GM21526 (cell line): ENCODE measurements at regions not wholly inside any gene's neighbourhood (a gene's known extent, or its start where the extent isn't known, plus 50 kb on each side); places are given as distances from the start of the nearest gene placed in this dataset.
"Not testable (repeated sequence)": the region's sequence is repeated elsewhere in the genome, so short reads cannot be mapped to it uniquely, and the experiment has no call there.

Source experiments
- ATAC-seq: cut with Tn5 transposase; IDR thresholded peaks from one replicate; pipeline ENCODE4 v1.9.1; 2021; ENCODE audit warnings: moderate library complexity; ENCODE audit not compliant: unreplicated experiment, low FRiP score

- ATAC-seq, result not testable (repeated sequence)
Measured at GRCh38 chr14:106301609-106302008, 775.2 kb downstream of the TMEM121 start.

- ATAC-seq, result no peak
Measured at GRCh38 chr14:106302661-106303060, 776.3 kb downstream of the TMEM121 start.

- ATAC-seq, result no peak
Measured at GRCh38 chr14:106304271-106304670, 777.9 kb downstream of the TMEM121 start.

- ATAC-seq, result peak; percentile 90
Measured at GRCh38 chr14:106308839-106309389, 782.5 kb downstream of the TMEM121 start.

- no peak for ATAC-seq
Measured at GRCh38 chr14:106309423-106309822, 783.0 kb downstream of the TMEM121 start.

GRCh38 chr14:106315436-106315835 lies 789.1 kb downstream of the TMEM121 start:
- ATAC-seq, result no peak

- ATAC-seq, result no peak
Measured at GRCh38 chr14:106317593-106317992, 791.2 kb downstream of the TMEM121 start.

GRCh38 chr14:106318700-106319099 lies 792.3 kb downstream of the TMEM121 start:
- ATAC-seq, result no peak

GRCh38 chr14:106323970-106324369 lies 797.6 kb downstream of the TMEM121 start:
- not testable (repeated sequence) for ATAC-seq

- no peak for ATAC-seq
Measured at GRCh38 chr14:106327234-106327633, 800.9 kb downstream of the TMEM121 start.

- not testable (repeated sequence) for ATAC-seq
Measured at GRCh38 chr14:106327702-106328353, 801.4 kb downstream of the TMEM121 start.

- not testable (repeated sequence) for ATAC-seq
Measured at GRCh38 chr14:106329243-106329642, 802.9 kb downstream of the TMEM121 start.

GRCh38 chr14:106329987-106330774 lies 803.8 kb downstream of the TMEM121 start:
- ATAC-seq, result not testable (repeated sequence)

GRCh38 chr14:106334428-106335109 lies 808.2 kb downstream of the TMEM121 start:
- ATAC-seq, result not testable (repeated sequence)

- ATAC-seq, result not testable (repeated sequence)
Measured at GRCh38 chr14:106335110-106335429, 808.7 kb downstream of the TMEM121 start.

- not testable (repeated sequence) for ATAC-seq
Measured at GRCh38 chr14:106338775-106339174, 812.4 kb downstream of the TMEM121 start.

- ATAC-seq, result not testable (repeated sequence)
Measured at GRCh38 chr14:106340658-106341057, 814.3 kb downstream of the TMEM121 start.

- not testable (repeated sequence) for ATAC-seq
Measured at GRCh38 chr14:106341161-106341560, 814.8 kb downstream of the TMEM121 start.

- ATAC-seq, result no peak
Measured at GRCh38 chr14:106343626-106344025, 817.2 kb downstream of the TMEM121 start.

- not testable (repeated sequence) for ATAC-seq
Measured at GRCh38 chr14:106344065-106344614, 817.8 kb downstream of the TMEM121 start.
